Natural killer cell treated with Interleukin-12 subunit alpha and Interleukin-12 subunit beta and Interleukin-15 and Interleukin-18, amount 100 ng/mL, for 72 hours (primary cell): ENCODE measurements at regions not wholly inside any gene's neighbourhood (a gene's known extent, or its start where the extent isn't known, plus 50 kb on each side); places are given as distances from the start of the nearest gene placed in this dataset.
"Not testable (repeated sequence)": the region's sequence is repeated elsewhere in the genome, so short reads cannot be mapped to it uniquely, and the experiment has no call there.

Experiments used
- ATAC-seq, 2 donors: fragments of 150-1000 bp; cut with Tn5 transposase in 1 of 2; sonication (Bioruptor Pico), chemical (Tn5 transposase) in 1 of 2; 2 replicates each; pipeline ENCODE4 v1.10.0; 2021
- DNase-seq: peaks from one replicate; pipeline ENCODE4 v3.0.0; 2022; ENCODE audit warnings: low spot score
- H3K27ac Mint-ChIP-seq, 2 donors: 1 replicate in 1 of 2; 2 replicates in 1 of 2; pipeline ENCODE4 v1.8.0; 2022; ENCODE audit warnings: mixed read lengths in 2 of 2, mild to moderate bottlenecking in 1 of 2, moderate library complexity in 1 of 2
- H3K27me3 Mint-ChIP-seq, 2 donors: 1 replicate in 1 of 2; 2 replicates in 1 of 2; pipeline ENCODE4 v1.8.0; 2022; ENCODE audit warnings: mixed read lengths in 2 of 2
- H3K36me3 Mint-ChIP-seq: one replicate; pipeline ENCODE4 v1.8.0; 2022; ENCODE audit warnings: mixed read lengths
- H3K4me1 Mint-ChIP-seq, 2 donors: 1 replicate in 1 of 2; 2 replicates in 1 of 2; pipeline ENCODE4 v1.8.0; 2022; ENCODE audit warnings: low read depth in 2 of 2, mixed read lengths in 2 of 2, mild to moderate bottlenecking in 1 of 2
- H3K4me3 Mint-ChIP-seq: one replicate; pipeline ENCODE4 v1.8.0; 2022; ENCODE audit warnings: mixed read lengths
- H3K9me3 Mint-ChIP-seq: 2 replicates; pipeline ENCODE4 v1.8.0; 2022; ENCODE audit warnings: mixed read lengths

- no peak for DNase-seq
- H3K9me3 Mint-ChIP-seq: no peaks in the 10 kb centered on the region
- no peak overlapping the region for H3K4me3 Mint-ChIP-seq
- H3K36me3 Mint-ChIP-seq: no peaks in the 10 kb centered on the region
- H3K27ac Mint-ChIP-seq: no peak overlapping the region
- ATAC-seq: no peak
- H3K27me3 Mint-ChIP-seq: peaks cover 14 to 18% of the 10 kb centered on the region in 2 donors
- H3K4me1 Mint-ChIP-seq: no peaks in the 10 kb centered on the region
Measured at GRCh38 chr18:51461956-51462355, 264.5 kb upstream of the MEX3C start.

- no peaks in the 10 kb centered on the region for H3K9me3 Mint-ChIP-seq
- no peaks in the 10 kb centered on the region for H3K4me1 Mint-ChIP-seq
- ATAC-seq (no peak), DNase-seq (no peak)
- no peaks in the 10 kb centered on the region for H3K36me3 Mint-ChIP-seq
- no peak overlapping the region for H3K27ac Mint-ChIP-seq
- H3K27me3 Mint-ChIP-seq: peaks cover 16 to 18% of the 10 kb centered on the region in 2 donors
- H3K4me3 Mint-ChIP-seq: no peak overlapping the region
Measured at GRCh38 chr18:51463483-51464136, 266.1 kb upstream of the MEX3C start.

GRCh38 chr18:51478908-51479307 is 281.4 kb upstream of the MEX3C start:
- no peak overlapping the region for H3K4me3 Mint-ChIP-seq
- H3K4me1 Mint-ChIP-seq: no peaks in the 10 kb centered on the region
- H3K27me3 Mint-ChIP-seq: peaks cover 22 to 38% of the 10 kb centered on the region in 2 donors
- DNase-seq (no peak), ATAC-seq (no peak)
- no peaks in the 10 kb centered on the region for H3K36me3 Mint-ChIP-seq
- no peaks in the 10 kb centered on the region for H3K9me3 Mint-ChIP-seq
- no peak overlapping the region for H3K27ac Mint-ChIP-seq

- Mint-ChIP-seq H3K4me3 (no peak overlapping the region), H3K27ac (no peak overlapping the region), H3K9me3 (no peaks in the 10 kb centered on the region), H3K36me3 (no peaks in the 10 kb centered on the region), H3K4me1 (no peaks in the 10 kb centered on the region), H3K27me3 (peaks cover 18 to 29% of the 10 kb centered on the region in 2 donors)
- ATAC-seq: no peak
- no peak for DNase-seq
Measured at GRCh38 chr18:51479736-51480135, 282.3 kb upstream of the MEX3C start.

- Mint-ChIP-seq H3K27me3 (peaks cover 17 to 28% of the 10 kb centered on the region in 2 donors), H3K4me3 (no peak overlapping the region), H3K36me3 (no peaks in the 10 kb centered on the region), H3K27ac (no peak overlapping the region), H3K4me1 (no peaks in the 10 kb centered on the region), H3K9me3 (no peaks in the 10 kb centered on the region)
- ATAC-seq (no peak), DNase-seq (no peak)
Measured at GRCh38 chr18:51480407-51481261, 283.2 kb upstream of the MEX3C start.

GRCh38 chr18:51486735-51487366 is 289.4 kb upstream of the MEX3C start:
- no peak for DNase-seq
- Mint-ChIP-seq H3K36me3 (no peaks in the 10 kb centered on the region), H3K27me3 (peaks cover 4 to 25% of the 10 kb centered on the region in 2 donors), H3K4me3 (no peak overlapping the region), H3K27ac (no peak overlapping the region), H3K9me3 (no peaks in the 10 kb centered on the region), H3K4me1 (no peaks in the 10 kb centered on the region)
- ATAC-seq: no peak

GRCh38 chr18:51490417-51490816 is 292.9 kb upstream of the MEX3C start:
- DNase-seq (no peak), ATAC-seq (no peak)
- no peak overlapping the region for H3K4me3 Mint-ChIP-seq
- H3K9me3 Mint-ChIP-seq: no peaks in the 10 kb centered on the region
- no peak overlapping the region for H3K27ac Mint-ChIP-seq
- no peaks in the 10 kb centered on the region for H3K4me1 Mint-ChIP-seq
- H3K36me3 Mint-ChIP-seq: no peaks in the 10 kb centered on the region
- peaks cover 7 to 25% of the 10 kb centered on the region in 2 donors for H3K27me3 Mint-ChIP-seq

GRCh38 chr18:51490860-51491259 is 293.4 kb upstream of the MEX3C start:
- Mint-ChIP-seq H3K9me3 (no peaks in the 10 kb centered on the region), H3K27ac (no peak overlapping the region), H3K36me3 (no peaks in the 10 kb centered on the region), H3K4me1 (no peaks in the 10 kb centered on the region), H3K4me3 (no peak overlapping the region), H3K27me3 (peaks cover 7 to 25% of the 10 kb centered on the region in 2 donors)
- ATAC-seq (no peak), DNase-seq (no peak)

- no peak for DNase-seq
- no peaks in the 10 kb centered on the region for H3K4me1 Mint-ChIP-seq
- no peak overlapping the region for H3K27ac Mint-ChIP-seq
- H3K27me3 Mint-ChIP-seq: peaks cover 14 to 35% of the 10 kb centered on the region in 2 donors
- no peaks in the 10 kb centered on the region for H3K36me3 Mint-ChIP-seq
- no peaks in the 10 kb centered on the region for H3K9me3 Mint-ChIP-seq
- no peak overlapping the region for H3K4me3 Mint-ChIP-seq
- no peak for ATAC-seq
Measured at GRCh38 chr18:51491678-51492372, 294.3 kb upstream of the MEX3C start.

GRCh38 chr18:51498085-51498855 is 300.8 kb upstream of the MEX3C start:
- Mint-ChIP-seq H3K27ac (no peak overlapping the region), H3K9me3 (no peaks in the 10 kb centered on the region), H3K4me3 (no peak overlapping the region), H3K36me3 (no peaks in the 10 kb centered on the region), H3K27me3 (peaks cover 22 to 30% of the 10 kb centered on the region in 2 donors), H3K4me1 (no peaks in the 10 kb centered on the region)
- no peak for DNase-seq
- ATAC-seq: no peak

- DNase-seq (no peak), ATAC-seq (no peak)
- Mint-ChIP-seq H3K27ac (no peak overlapping the region), H3K36me3 (peaks cover 5% of the 10 kb centered on the region), H3K4me3 (no peak overlapping the region), H3K4me1 (no peaks in the 10 kb centered on the region), H3K27me3 (peaks cover 7 to 13% of the 10 kb centered on the region in 2 donors), H3K9me3 (peaks cover 2% of the 10 kb centered on the region)
Measured at GRCh38 chr18:51503351-51503750, 305.9 kb upstream of the MEX3C start.

GRCh38 chr18:51506811-51507210 is 309.3 kb upstream of the MEX3C start:
- ATAC-seq (no peak), DNase-seq (no peak)
- no peak overlapping the region for H3K27ac Mint-ChIP-seq
- peaks cover 5% of the 10 kb centered on the region for H3K36me3 Mint-ChIP-seq
- H3K9me3 Mint-ChIP-seq: peaks cover 2% of the 10 kb centered on the region
- no peak overlapping the region for H3K4me3 Mint-ChIP-seq
- H3K4me1 Mint-ChIP-seq: no peaks in the 10 kb centered on the region
- peaks cover 4 to 18% of the 10 kb centered on the region in 2 donors for H3K27me3 Mint-ChIP-seq

GRCh38 chr18:51508410-51508809 is 310.9 kb upstream of the MEX3C start:
- not testable (repeated sequence) for H3K9me3 Mint-ChIP-seq, DNase-seq, ATAC-seq, H3K4me1 Mint-ChIP-seq, H3K4me3 Mint-ChIP-seq, H3K27ac Mint-ChIP-seq, H3K36me3 Mint-ChIP-seq
- peaks cover 11 to 33% of the 10 kb centered on the region in 2 donors for H3K27me3 Mint-ChIP-seq
